ENCODE measurements at regions not wholly inside any gene's neighbourhood (a gene's known extent, or its start where the extent isn't known, plus 50 kb on each side); places are given as distances from the start of the nearest gene placed in this dataset.
"Not testable (repeated sequence)": the region's sequence is repeated elsewhere in the genome, so short reads cannot be mapped to it uniquely, and the experiment has no call there.

GRCh38 chr14:27613102-27613501 lies 1015.3 kb upstream of the NOVA1 start:
- Mint-ChIP-seq H3K27me3 (ENCODE audit: insufficient read depth, unreplicated experiment) (no peaks in the 10 kb centered on the region), H3K36me3 (ENCODE audit: insufficient read depth, unreplicated experiment) (no peaks in the 10 kb centered on the region), H3K27ac (ENCODE audit: unreplicated experiment) (no peak overlapping the region), H3K4me3 (ENCODE audit: unreplicated experiment) (no peak overlapping the region), H3K4me1 (ENCODE audit: low read depth, unreplicated experiment) (no peaks in the 10 kb centered on the region), H3K9me3 (ENCODE audit: unreplicated experiment) (no peaks in the 10 kb centered on the region)
- TF ChIP-seq, protein P1, sequence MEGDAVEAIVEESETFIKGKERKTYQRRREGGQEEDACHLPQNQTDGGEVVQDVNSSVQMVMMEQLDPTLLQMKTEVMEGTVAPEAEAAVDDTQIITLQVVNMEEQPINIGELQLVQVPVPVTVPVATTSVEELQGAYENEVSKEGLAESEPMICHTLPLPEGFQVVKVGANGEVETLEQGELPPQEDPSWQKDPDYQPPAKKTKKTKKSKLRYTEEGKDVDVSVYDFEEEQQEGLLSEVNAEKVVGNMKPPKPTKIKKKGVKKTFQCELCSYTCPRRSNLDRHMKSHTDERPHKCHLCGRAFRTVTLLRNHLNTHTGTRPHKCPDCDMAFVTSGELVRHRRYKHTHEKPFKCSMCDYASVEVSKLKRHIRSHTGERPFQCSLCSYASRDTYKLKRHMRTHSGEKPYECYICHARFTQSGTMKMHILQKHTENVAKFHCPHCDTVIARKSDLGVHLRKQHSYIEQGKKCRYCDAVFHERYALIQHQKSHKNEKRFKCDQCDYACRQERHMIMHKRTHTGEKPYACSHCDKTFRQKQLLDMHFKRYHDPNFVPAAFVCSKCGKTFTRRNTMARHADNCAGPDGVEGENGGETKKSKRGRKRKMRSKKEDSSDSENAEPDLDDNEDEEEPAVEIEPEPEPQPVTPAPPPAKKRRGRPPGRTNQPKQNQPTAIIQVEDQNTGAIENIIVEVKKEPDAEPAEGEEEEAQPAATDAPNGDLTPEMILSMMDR (IDR thresholded peaks at IDR 0.05; ENCODE audit: insufficient read depth in 1 of 2, low read depth in 1 of 2, low read length in 1 of 2, severe bottlenecking in 1 of 2, unreplicated experiment in 1 of 2), result no peak
- ChIA-PET POLR2A (no interaction called here), CTCF (no interaction called here)
- no peak for DNase-seq
- Histone ChIP-seq H3K36me3 (ENCODE audit: control insufficient read depth, insufficient read depth, low read length) (no peaks in the 10 kb centered on the region), H3K27me3 (replicated peaks; ENCODE audit: control insufficient read depth, insufficient read depth, low read length) (no peaks in the 10 kb centered on the region), H3K4me3 (ENCODE audit: low read depth, low read length) (no peak overlapping the region), H3K4me1 (no peaks in the 10 kb centered on the region), H3K9me3 (no peaks in the 10 kb centered on the region)
- no TSS peak for BruUV-seq (replicated peaks)
- intact Hi-C loops (cut with micrococcal nuclease; ENCODE audit: unreplicated experiment), result no loop called here

- H3K36me3 ChIP-seq (ENCODE audit: control insufficient read depth, insufficient read depth, low read length), result no peaks in the 10 kb centered on the region
- no peaks in the 10 kb centered on the region for H3K4me1 Mint-ChIP-seq (ENCODE audit: low read depth, unreplicated experiment)
- intact Hi-C loops (cut with micrococcal nuclease; ENCODE audit: unreplicated experiment), result no loop called here
- no peaks in the 10 kb centered on the region for H3K36me3 Mint-ChIP-seq (ENCODE audit: insufficient read depth, unreplicated experiment)
- H3K4me3 ChIP-seq (ENCODE audit: low read depth, low read length), result no peak overlapping the region
- POLR2A ChIA-PET, result no interaction called here
- H3K4me1 ChIP-seq, result no peaks in the 10 kb centered on the region
- TF ChIP-seq, protein P1 (IDR thresholded peaks at IDR 0.05; ENCODE audit: insufficient read depth in 1 of 2, low read depth in 1 of 2, low read length in 1 of 2, severe bottlenecking in 1 of 2, unreplicated experiment in 1 of 2), result no peak
- H3K4me3 Mint-ChIP-seq (ENCODE audit: unreplicated experiment), result no peak overlapping the region
- DNase-seq, result no peak
- no peaks in the 10 kb centered on the region for H3K27me3 ChIP-seq (replicated peaks; ENCODE audit: control insufficient read depth, insufficient read depth, low read length)
- no peak overlapping the region for H3K27ac Mint-ChIP-seq (ENCODE audit: unreplicated experiment)
- no peaks in the 10 kb centered on the region for H3K27me3 Mint-ChIP-seq (ENCODE audit: insufficient read depth, unreplicated experiment)
- no TSS peak for BruUV-seq (replicated peaks)
- CTCF ChIA-PET, result no interaction called here
- H3K9me3 Mint-ChIP-seq (ENCODE audit: unreplicated experiment), result peaks cover 47% of the 10 kb centered on the region
- no peaks in the 10 kb centered on the region for H3K9me3 ChIP-seq
Measured at GRCh38 chr14:27623782-27624181, 1025.9 kb upstream of the NOVA1 start.

GRCh38 chr14:27634056-27634970 lies 1036.5 kb upstream of the NOVA1 start:
- no peaks in the 10 kb centered on the region for H3K9me3 Mint-ChIP-seq (ENCODE audit: unreplicated experiment)
- H3K36me3 ChIP-seq (ENCODE audit: control insufficient read depth, insufficient read depth, low read length), result no peaks in the 10 kb centered on the region
- no TSS peak for BruUV-seq (replicated peaks)
- no peak overlapping the region for H3K27ac Mint-ChIP-seq (ENCODE audit: unreplicated experiment)
- no peaks in the 10 kb centered on the region for H3K27me3 ChIP-seq (replicated peaks; ENCODE audit: control insufficient read depth, insufficient read depth, low read length)
- TF ChIP-seq, protein P1 (IDR thresholded peaks at IDR 0.05; ENCODE audit: insufficient read depth in 1 of 2, low read depth in 1 of 2, low read length in 1 of 2, severe bottlenecking in 1 of 2, unreplicated experiment in 1 of 2), result no peak
- no peaks in the 10 kb centered on the region for H3K36me3 Mint-ChIP-seq (ENCODE audit: insufficient read depth, unreplicated experiment)
- H3K4me1 ChIP-seq, result no peaks in the 10 kb centered on the region
- DNase-seq, result no peak
- H3K4me3 Mint-ChIP-seq (ENCODE audit: unreplicated experiment), result no peak overlapping the region
- H3K27me3 Mint-ChIP-seq (ENCODE audit: insufficient read depth, unreplicated experiment), result no peaks in the 10 kb centered on the region
- no peaks in the 10 kb centered on the region for H3K9me3 ChIP-seq
- no peak overlapping the region for H3K4me3 ChIP-seq (ENCODE audit: low read depth, low read length)
- CTCF ChIA-PET, result no interaction called here
- intact Hi-C loops (cut with micrococcal nuclease; ENCODE audit: unreplicated experiment), result no loop called here
- no peaks in the 10 kb centered on the region for H3K4me1 Mint-ChIP-seq (ENCODE audit: low read depth, unreplicated experiment)
- POLR2A ChIA-PET, result no interaction called here

DNA sequence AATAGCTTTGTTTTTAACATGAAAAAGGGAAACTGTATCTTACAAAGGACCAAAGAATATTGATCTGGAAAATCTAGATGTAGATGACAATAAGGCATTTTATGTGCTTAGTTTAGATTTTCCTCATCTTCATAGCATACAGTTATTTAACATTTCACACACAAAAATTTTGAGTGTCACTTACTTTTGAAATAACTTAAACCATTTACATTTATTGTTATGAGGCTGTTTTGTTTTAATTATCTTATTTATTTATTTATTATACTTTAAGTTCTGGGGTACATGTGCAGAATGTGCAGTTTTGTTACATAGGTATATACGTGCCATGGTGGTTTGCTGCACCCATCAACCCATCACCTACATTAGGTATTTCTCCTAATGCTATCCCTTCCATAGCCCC lies 1042.9 kb upstream of the NOVA1 start:
- H3K4me3 ChIP-seq (ENCODE audit: low read depth, low read length); intact Hi-C loops (cut with micrococcal nuclease; ENCODE audit: unreplicated experiment); BruUV-seq (replicated peaks); H3K4me1 Mint-ChIP-seq (ENCODE audit: low read depth, unreplicated experiment); H3K27me3 ChIP-seq (replicated peaks; ENCODE audit: control insufficient read depth, insufficient read depth, low read length); H3K36me3 Mint-ChIP-seq (ENCODE audit: insufficient read depth, unreplicated experiment); H3K27ac Mint-ChIP-seq (ENCODE audit: unreplicated experiment); H3K4me3 Mint-ChIP-seq (ENCODE audit: unreplicated experiment); POLR2A ChIA-PET; CTCF ChIA-PET; H3K27me3 Mint-ChIP-seq (ENCODE audit: insufficient read depth, unreplicated experiment); H3K9me3 Mint-ChIP-seq (ENCODE audit: unreplicated experiment); H3K36me3 ChIP-seq (ENCODE audit: control insufficient read depth, insufficient read depth, low read length); H3K9me3 ChIP-seq; H3K4me1 ChIP-seq; DNase-seq: not testable (repeated sequence)

Measured in Caco-2 (cell line).